Caco-2 (cell line): ENCODE measurements at regions not wholly inside any gene's neighbourhood (a gene's known extent, or its start where the extent isn't known, plus 50 kb on each side); places are given as distances from the start of the nearest gene placed in this dataset.
"Not testable (repeated sequence)": the region's sequence is repeated elsewhere in the genome, so short reads cannot be mapped to it uniquely, and the experiment has no call there.

Experiments used
- BruUV-seq: library from RNA; stranded (reverse); fragments of 400-500 nt; replicated peaks from 2 replicates; lab custom pipeline; 2021; lab: Mats Ljungman, UMichigan
- CTCF ChIA-PET: fragments of 300-600 bp; sonication (Branson Sonifier 250); formaldehyde crosslinking; loops from one replicate; lab custom pipeline; 2022; ENCODE audit warnings: antibody characterized with exemption; lab: Charles Lee
- POLR2A ChIA-PET: fragments of 300-600 bp; sonication (Branson Sonifier 250); formaldehyde crosslinking; loops from one replicate; lab custom pipeline; 2022; ENCODE audit warnings: antibody characterized with exemption; lab: Charles Lee
- DNase-seq, 2 experiments: peaks; one replicate each; pipeline versions ENCODE4 v3.0.0 to v3.0.0-alpha.2; 2020 to 2022
- H3K27me3 ChIP-seq: replicated peaks from 2 replicates; pipeline ENCODE4 v1.6.0; 2011; ENCODE audit warnings: low read length; ENCODE audit not compliant: control insufficient read depth, insufficient read depth
- H3K36me3 ChIP-seq: 2 replicates; pipeline ENCODE4 v1.5.1; 2011; ENCODE audit warnings: low read length; ENCODE audit not compliant: control insufficient read depth, insufficient read depth
- H3K4me1 ChIP-seq: fragments of 250-450 bp; sonication (Bioruptor Pico); 2 replicates; pipeline ENCODE4 v1.5.1; 2020; ENCODE audit warnings: mild to moderate bottlenecking
- H3K4me3 ChIP-seq: 2 replicates; pipeline ENCODE4 v1.5.1; 2011; ENCODE audit warnings: low read depth, mild to moderate bottlenecking, control low read depth, low read length
- H3K9me3 ChIP-seq: fragments of 250-450 bp; sonication (Bioruptor Pico); 2 replicates; pipeline ENCODE4 v1.5.1; 2020; ENCODE audit warnings: mild to moderate bottlenecking, moderate library complexity
- H3K27ac Mint-ChIP-seq: one replicate; pipeline ENCODE4 v1.8.0; 2022; ENCODE audit warnings: mixed read lengths; ENCODE audit not compliant: unreplicated experiment
- H3K27me3 Mint-ChIP-seq: one replicate; pipeline ENCODE4 v1.8.0; 2022; ENCODE audit warnings: mixed read lengths; ENCODE audit not compliant: insufficient read depth, unreplicated experiment
- H3K36me3 Mint-ChIP-seq: one replicate; pipeline ENCODE4 v1.8.0; 2022; ENCODE audit warnings: mild to moderate bottlenecking, mixed read lengths; ENCODE audit not compliant: insufficient read depth, unreplicated experiment
- H3K4me1 Mint-ChIP-seq: one replicate; pipeline ENCODE4 v1.8.0; 2022; ENCODE audit warnings: low read depth, mixed read lengths; ENCODE audit not compliant: unreplicated experiment
- H3K4me3 Mint-ChIP-seq: one replicate; pipeline ENCODE4 v1.8.0; 2022; ENCODE audit warnings: mild to moderate bottlenecking, moderate library complexity, mixed read lengths; ENCODE audit not compliant: unreplicated experiment
- H3K9me3 Mint-ChIP-seq: one replicate; pipeline ENCODE4 v1.8.0; 2022; ENCODE audit warnings: mixed read lengths; ENCODE audit not compliant: unreplicated experiment
- CTCF ChIP-seq, 2 experiments: fragments of 200-600 bp in 1 of 2; IDR thresholded peaks; 1 replicate in 1 of 2; 2 replicates in 1 of 2; pipeline versions ENCODE4 v1.5.1 to v1.8.0; 2011 to 2022; ENCODE audit warnings: antibody characterized with exemption in 1 of 2, control low read depth in 1 of 2, inconsistent platforms in 1 of 2, low read depth in 1 of 2, low read length in 1 of 2, mild to moderate bottlenecking in 1 of 2, moderate library complexity in 1 of 2; ENCODE audit not compliant: insufficient read depth in 1 of 2, severe bottlenecking in 1 of 2, unreplicated experiment in 1 of 2
- intact Hi-C: fragments of 100-400 bp; cut with micrococcal nuclease; formaldehyde crosslinking; loops from one replicate; pipeline ENCODE4 v1.10.0; 2022; ENCODE audit not compliant: unreplicated experiment

GRCh38 chr6:103313432-103313831, 1546.3 kb downstream of the HACE1 start:
- BruUV-seq, result no TSS peak
- H3K27me3 ChIP-seq, result no peaks in the 10 kb centered on the region

DNA sequence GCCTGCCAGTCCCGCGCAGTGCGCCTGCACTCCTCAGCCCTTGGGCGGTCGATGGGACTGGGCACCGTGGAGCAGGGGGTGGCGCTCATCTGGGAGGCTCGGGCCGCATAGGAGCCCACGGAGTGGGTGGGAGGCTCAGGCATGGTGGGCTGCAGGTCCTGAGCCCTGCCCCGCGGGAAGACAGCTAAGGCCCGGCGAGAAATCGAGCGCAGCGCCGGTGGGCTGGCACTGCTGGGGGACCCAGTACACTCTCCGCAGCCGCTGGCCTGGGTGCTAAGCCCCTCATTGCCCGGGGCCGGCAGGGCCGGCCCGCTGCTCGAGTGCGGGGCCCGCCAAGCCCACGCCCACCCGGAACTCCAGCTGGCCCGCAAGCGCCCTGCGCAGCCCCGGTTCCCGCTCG, 1565.3 kb downstream of the HACE1 start:
- intact Hi-C loops, H3K4me1 ChIP-seq, H3K9me3 ChIP-seq, H3K4me3 Mint-ChIP-seq, H3K4me3 ChIP-seq, H3K27me3 ChIP-seq, POLR2A ChIA-PET, CTCF ChIA-PET, H3K36me3 Mint-ChIP-seq, H3K27ac Mint-ChIP-seq, BruUV-seq, DNase-seq, H3K36me3 ChIP-seq, H3K4me1 Mint-ChIP-seq, H3K27me3 Mint-ChIP-seq: not testable (repeated sequence)
- peaks cover 10% of the 10 kb centered on the region for H3K9me3 Mint-ChIP-seq

More at GRCh38 chr6:103313432-103313831, 1546.3 kb downstream of the HACE1 start:
- intact Hi-C loops, result no loop called here
- no peak for TF ChIP-seq CTCF (IDR thresholded peaks at IDR 0.05; ENCODE audit: insufficient read depth in 1 of 2, low read depth in 1 of 2, low read length in 1 of 2, severe bottlenecking in 1 of 2, unreplicated experiment in 1 of 2)
- Mint-ChIP-seq H3K4me3 (no peak overlapping the region), H3K27ac (no peak overlapping the region), H3K27me3 (no peaks in the 10 kb centered on the region), H3K36me3 (no peaks in the 10 kb centered on the region), H3K4me1 (no peaks in the 10 kb centered on the region), H3K9me3 (no peaks in the 10 kb centered on the region)
- ChIA-PET CTCF (no interaction called here), POLR2A (no interaction called here)
- no peaks in the 10 kb centered on the region for H3K4me1 ChIP-seq
- peaks cover 3% of the 10 kb centered on the region for H3K9me3 ChIP-seq
- DNase-seq, result no peak
- no peak overlapping the region for H3K4me3 ChIP-seq
- no peaks in the 10 kb centered on the region for H3K36me3 ChIP-seq

DNA sequence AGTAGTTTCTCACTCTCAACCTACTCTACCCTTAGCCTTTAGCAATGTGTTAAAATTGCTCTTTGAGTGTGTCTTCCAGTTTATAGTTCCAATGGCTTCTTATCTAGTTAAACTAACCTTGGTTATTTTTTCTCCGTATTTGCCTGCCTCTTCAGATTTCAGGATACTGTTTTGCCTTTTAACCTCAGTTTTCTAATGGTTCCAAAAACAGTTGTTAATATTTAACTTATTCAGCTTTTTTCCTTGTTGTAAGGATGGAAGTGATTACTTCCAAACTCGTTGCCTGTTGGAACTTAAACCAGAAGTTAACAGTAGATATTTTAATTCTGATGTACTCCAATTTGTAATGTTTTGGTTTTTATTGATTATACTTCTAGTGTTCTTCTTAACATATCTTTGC, 1574.9 kb downstream of the HACE1 start:
- peaks cover 10% of the 10 kb centered on the region for H3K9me3 Mint-ChIP-seq
- no peaks in the 10 kb centered on the region for H3K27me3 Mint-ChIP-seq
- H3K4me1 Mint-ChIP-seq, result no peaks in the 10 kb centered on the region

More for the DNA sequence above, 1574.9 kb downstream of the HACE1 start:
- H3K36me3 ChIP-seq, result no peaks in the 10 kb centered on the region
- H3K27ac Mint-ChIP-seq, result no peak overlapping the region
- H3K27me3 ChIP-seq, result no peaks in the 10 kb centered on the region
- POLR2A ChIA-PET, result no interaction called here
- TF ChIP-seq CTCF (IDR thresholded peaks at IDR 0.05; ENCODE audit: insufficient read depth in 1 of 2, low read depth in 1 of 2, low read length in 1 of 2, severe bottlenecking in 1 of 2, unreplicated experiment in 1 of 2), result no peak
- H3K4me3 Mint-ChIP-seq, result no peak overlapping the region
- intact Hi-C loops, result no loop called here
- DNase-seq, result no peak
- CTCF ChIA-PET, result no interaction called here
- H3K9me3 ChIP-seq, result peaks cover 10% of the 10 kb centered on the region; the same call in 1 of the 2 replicates
- H3K36me3 Mint-ChIP-seq, result no peaks in the 10 kb centered on the region
- no peaks in the 10 kb centered on the region for H3K4me1 ChIP-seq
- BruUV-seq, result no TSS peak
- H3K4me3 ChIP-seq, result no peak overlapping the region
